ENCODE measurements at regions not wholly inside any gene's neighbourhood (a gene's known extent, or its start where the extent isn't known, plus 50 kb on each side); places are given as distances from the start of the nearest gene placed in this dataset.
A peak's percentile ranks its signal among the peaks of the same experiment; 100 is the strongest.

- peak; percentile 94 for DNase-seq (ENCODE audit: low read depth)
- TF ChIP-seq, protein P1, sequence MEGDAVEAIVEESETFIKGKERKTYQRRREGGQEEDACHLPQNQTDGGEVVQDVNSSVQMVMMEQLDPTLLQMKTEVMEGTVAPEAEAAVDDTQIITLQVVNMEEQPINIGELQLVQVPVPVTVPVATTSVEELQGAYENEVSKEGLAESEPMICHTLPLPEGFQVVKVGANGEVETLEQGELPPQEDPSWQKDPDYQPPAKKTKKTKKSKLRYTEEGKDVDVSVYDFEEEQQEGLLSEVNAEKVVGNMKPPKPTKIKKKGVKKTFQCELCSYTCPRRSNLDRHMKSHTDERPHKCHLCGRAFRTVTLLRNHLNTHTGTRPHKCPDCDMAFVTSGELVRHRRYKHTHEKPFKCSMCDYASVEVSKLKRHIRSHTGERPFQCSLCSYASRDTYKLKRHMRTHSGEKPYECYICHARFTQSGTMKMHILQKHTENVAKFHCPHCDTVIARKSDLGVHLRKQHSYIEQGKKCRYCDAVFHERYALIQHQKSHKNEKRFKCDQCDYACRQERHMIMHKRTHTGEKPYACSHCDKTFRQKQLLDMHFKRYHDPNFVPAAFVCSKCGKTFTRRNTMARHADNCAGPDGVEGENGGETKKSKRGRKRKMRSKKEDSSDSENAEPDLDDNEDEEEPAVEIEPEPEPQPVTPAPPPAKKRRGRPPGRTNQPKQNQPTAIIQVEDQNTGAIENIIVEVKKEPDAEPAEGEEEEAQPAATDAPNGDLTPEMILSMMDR (conservative IDR thresholded peaks at IDR 0.05; ENCODE audit: control insufficient read depth, insufficient read depth, low read depth, low read length), result no peak
- no peak overlapping the region for H3K4me3 ChIP-seq (ENCODE audit: control insufficient read depth, low read depth, low read length)
These were observed 305.3 kb upstream of the NFE2L3 start for GRCh38 chr7:25846722-25847121.

- peak; percentile 63 for DNase-seq (ENCODE audit: low read depth)
- no peak overlapping the region for H3K4me3 ChIP-seq (ENCODE audit: control insufficient read depth, low read depth, low read length)
- TF ChIP-seq, protein P1 (conservative IDR thresholded peaks at IDR 0.05; ENCODE audit: control insufficient read depth, insufficient read depth, low read depth, low read length), result no peak
These were observed 304.5 kb upstream of the NFE2L3 start for GRCh38 chr7:25847336-25848070.

DNA sequence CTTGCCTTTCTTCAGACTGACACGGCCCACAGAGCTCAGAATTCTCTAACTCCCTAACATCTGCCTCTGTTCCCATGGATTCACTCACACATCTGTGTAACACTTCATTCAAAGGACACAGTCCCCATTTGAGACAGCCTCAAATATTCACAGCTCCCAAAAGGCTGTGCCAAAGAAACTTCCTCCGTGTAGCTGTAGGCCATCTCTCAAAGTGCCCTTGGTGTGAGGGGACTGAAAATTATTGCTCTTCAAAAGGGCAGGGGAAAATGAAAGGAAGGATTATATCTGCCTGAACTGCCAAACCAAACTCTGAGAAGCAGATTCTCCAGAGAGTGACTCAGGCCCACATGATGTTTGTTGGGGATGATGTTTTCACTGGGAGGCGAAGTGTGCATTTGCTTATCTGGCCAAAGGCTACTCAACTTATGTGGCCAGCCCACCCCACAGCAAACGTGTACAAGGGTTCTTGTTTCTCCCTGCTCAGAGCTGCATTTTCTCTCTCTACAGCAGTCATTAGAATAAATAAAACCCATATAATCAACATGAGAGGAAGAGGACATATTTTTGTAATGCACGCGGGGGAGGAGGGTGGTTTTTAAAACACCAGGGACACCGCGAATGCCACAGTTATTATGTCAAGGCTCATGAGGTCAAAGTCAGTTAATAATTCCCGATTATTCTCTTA lies 302.4 kb upstream of the NFE2L3 start:
- no peak overlapping the region for H3K4me3 ChIP-seq (ENCODE audit: control insufficient read depth, low read depth, low read length)
- peak; percentile 98 for DNase-seq (ENCODE audit: low read depth)
- TF ChIP-seq, protein P1 (conservative IDR thresholded peaks at IDR 0.05; ENCODE audit: control insufficient read depth, insufficient read depth, low read depth, low read length), result no peak

GRCh38 chr7:25850216-25850615 lies 301.8 kb upstream of the NFE2L3 start:
- TF ChIP-seq, protein P1 (conservative IDR thresholded peaks at IDR 0.05; ENCODE audit: control insufficient read depth, insufficient read depth, low read depth, low read length), result no peak
- H3K4me3 ChIP-seq (ENCODE audit: control insufficient read depth, low read depth, low read length), result no peak overlapping the region

DNA sequence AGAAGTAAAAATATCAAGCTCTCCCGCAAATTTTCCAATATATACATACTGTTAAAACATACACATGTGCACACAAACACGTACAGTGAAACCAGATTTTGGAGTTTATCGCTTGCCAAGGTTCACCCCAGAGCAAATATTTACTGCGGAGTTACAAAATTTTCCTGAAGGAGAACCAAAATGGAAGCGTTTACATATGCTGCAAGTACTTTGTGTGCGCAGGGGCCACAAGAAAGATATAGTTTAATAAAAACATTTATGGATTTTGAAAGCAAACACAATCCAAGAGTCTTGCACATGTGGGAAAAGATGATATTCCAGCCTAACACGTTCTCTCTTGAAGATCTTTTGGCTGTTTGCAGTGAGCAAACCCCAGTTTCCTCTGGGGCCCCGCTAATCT lies 301.3 kb upstream of the NFE2L3 start:
- no peak for DNase-seq (ENCODE audit: low read depth)
- TF ChIP-seq, protein P1 (conservative IDR thresholded peaks at IDR 0.05; ENCODE audit: control insufficient read depth, insufficient read depth, low read depth, low read length), result no peak
- no peak overlapping the region for H3K4me3 ChIP-seq (ENCODE audit: control insufficient read depth, low read depth, low read length)

More at GRCh38 chr7:25850216-25850615, 301.8 kb upstream of the NFE2L3 start:
- no peak for DNase-seq (ENCODE audit: low read depth)

DNA sequence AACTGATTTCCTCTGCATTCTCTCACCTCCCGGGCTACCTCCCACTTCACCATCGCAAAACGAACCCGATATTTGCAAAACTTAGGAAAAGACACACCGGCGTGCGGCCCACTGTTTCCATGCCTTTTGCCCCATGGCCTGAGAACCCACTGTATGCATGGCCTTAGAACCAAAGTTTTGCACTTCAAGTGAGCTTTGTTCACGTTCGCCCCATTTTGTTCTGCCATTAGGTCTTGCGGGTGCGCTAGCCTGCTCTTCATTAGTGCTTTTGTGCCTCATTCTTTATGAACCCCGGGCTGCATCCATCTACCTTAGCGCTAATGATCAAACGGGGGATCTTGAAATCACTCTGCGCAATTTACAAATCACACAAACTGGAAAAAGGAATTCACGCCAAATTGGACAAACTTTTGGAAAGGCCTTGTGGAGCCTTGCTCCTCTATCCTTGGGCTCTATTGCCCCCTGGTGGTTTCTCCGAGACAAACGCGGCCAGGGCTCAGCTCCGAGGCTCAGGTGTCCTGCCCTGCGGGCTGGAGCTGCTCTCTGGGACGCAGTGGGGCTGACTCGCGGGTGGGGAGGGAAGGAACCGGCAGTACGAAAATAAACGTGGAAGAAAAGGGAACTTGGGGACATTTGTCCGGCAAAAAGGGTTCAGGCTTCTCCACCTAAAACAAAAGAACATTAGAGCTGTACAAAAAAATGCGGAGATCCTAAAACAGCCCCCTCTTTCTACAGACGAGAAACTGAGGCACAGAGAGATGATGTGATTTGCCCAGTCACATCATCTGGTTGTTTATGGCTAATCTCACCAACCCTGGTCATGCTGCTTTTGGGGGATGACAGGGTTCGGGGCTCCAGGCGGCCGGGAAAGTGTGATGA lies 300.4 kb upstream of the NFE2L3 start:
- TF ChIP-seq, protein P1 (conservative IDR thresholded peaks at IDR 0.05; ENCODE audit: control insufficient read depth, insufficient read depth, low read depth, low read length), result peak; percentile 95
- peak overlapping the region; percentile 1 for H3K4me3 ChIP-seq (ENCODE audit: control insufficient read depth, low read depth, low read length)
- DNase-seq (ENCODE audit: low read depth), result peak; percentile 88
